ENCODE measurements at regions not wholly inside any gene's neighbourhood (a gene's known extent, or its start where the extent isn't known, plus 50 kb on each side); places are given as distances from the start of the nearest gene placed in this dataset.

- no peak for DNase-seq (ENCODE audit: low read depth)
- H3K4me3 ChIP-seq (ENCODE audit: low read depth, low read length), result no peak overlapping the region
- TF ChIP-seq POLR2A (IDR thresholded peaks at IDR 0.05; ENCODE audit: extremely low read depth, insufficient read length) (no peak), CTCF (IDR thresholded peaks at IDR 0.05; ENCODE audit: low read depth, low read length) (peak; percentile 14), MYC (IDR thresholded peaks at IDR 0.05; ENCODE audit: low read depth, low read length) (no peak), MAX (IDR thresholded peaks at IDR 0.05; ENCODE audit: low read depth, low read length) (no peak)
Measured at GRCh38 chrX:137823257-137823656, 257.3 kb downstream of the ZIC3 start.

- no peak overlapping the region for H3K4me3 ChIP-seq (ENCODE audit: low read depth, low read length)
- TF ChIP-seq CTCF (IDR thresholded peaks at IDR 0.05; ENCODE audit: low read depth, low read length) (no peak), MYC (IDR thresholded peaks at IDR 0.05; ENCODE audit: low read depth, low read length) (no peak), MAX (IDR thresholded peaks at IDR 0.05; ENCODE audit: low read depth, low read length) (no peak), POLR2A (IDR thresholded peaks at IDR 0.05; ENCODE audit: extremely low read depth, insufficient read length) (no peak)
- no peak for DNase-seq (ENCODE audit: low read depth)
Measured at GRCh38 chrX:137847376-137847775, 281.4 kb downstream of the ZIC3 start.

- no peak overlapping the region for H3K4me3 ChIP-seq (ENCODE audit: low read depth, low read length)
- no peak for TF ChIP-seq CTCF (IDR thresholded peaks at IDR 0.05; ENCODE audit: low read depth, low read length)
- TF ChIP-seq MYC (IDR thresholded peaks at IDR 0.05; ENCODE audit: low read depth, low read length), result no peak
- TF ChIP-seq POLR2A (IDR thresholded peaks at IDR 0.05; ENCODE audit: extremely low read depth, insufficient read length), result no peak
- no peak for TF ChIP-seq MAX (IDR thresholded peaks at IDR 0.05; ENCODE audit: low read depth, low read length)
- DNase-seq (ENCODE audit: low read depth), result no peak
Measured at GRCh38 chrX:137848266-137848905, 282.5 kb downstream of the ZIC3 start.

- DNase-seq (ENCODE audit: low read depth), result no peak
- TF ChIP-seq MYC (IDR thresholded peaks at IDR 0.05; ENCODE audit: low read depth, low read length) (no peak), POLR2A (IDR thresholded peaks at IDR 0.05; ENCODE audit: extremely low read depth, insufficient read length) (no peak), MAX (IDR thresholded peaks at IDR 0.05; ENCODE audit: low read depth, low read length) (no peak), CTCF (IDR thresholded peaks at IDR 0.05; ENCODE audit: low read depth, low read length) (no peak)
- no peak overlapping the region for H3K4me3 ChIP-seq (ENCODE audit: low read depth, low read length)
Measured at GRCh38 chrX:137852502-137852901, 286.6 kb downstream of the ZIC3 start.

GRCh38 chrX:137855490-137855889, 289.6 kb downstream of the ZIC3 start:
- no peak for TF ChIP-seq MYC (IDR thresholded peaks at IDR 0.05; ENCODE audit: low read depth, low read length)
- TF ChIP-seq MAX (IDR thresholded peaks at IDR 0.05; ENCODE audit: low read depth, low read length), result no peak
- TF ChIP-seq CTCF (IDR thresholded peaks at IDR 0.05; ENCODE audit: low read depth, low read length), result no peak
- no peak for TF ChIP-seq POLR2A (IDR thresholded peaks at IDR 0.05; ENCODE audit: extremely low read depth, insufficient read length)
- no peak overlapping the region for H3K4me3 ChIP-seq (ENCODE audit: low read depth, low read length)
- DNase-seq (ENCODE audit: low read depth), result no peak

Measured in NB4 (cell line).